GM18505 (cell line): ENCODE measurements at regions not wholly inside any gene's neighbourhood (a gene's known extent, or its start where the extent isn't known, plus 50 kb on each side); places are given as distances from the start of the nearest gene placed in this dataset.
A peak's percentile ranks its signal among the peaks of the same experiment; 100 is the strongest.

Experiments used
- ATAC-seq: cut with Tn5 transposase; IDR thresholded peaks from one replicate; pipeline ENCODE4 v1.9.1; 2021; ENCODE audit not compliant: unreplicated experiment
- POLR2A ChIP-seq: IDR thresholded peaks from 4 replicates; pipeline ENCODE4 v1.6.1; 2011; ENCODE audit warnings: borderline replicate concordance; ENCODE audit not compliant: insufficient read depth, insufficient read length; ENCODE audit errors: extremely low read depth

GRCh38 chr12:116354534-116354933 lies 77.0 kb upstream of the MED13L start:
- TF ChIP-seq POLR2A: no peak
- no peak for ATAC-seq

GRCh38 chr12:116354950-116355783 lies 77.7 kb upstream of the MED13L start:
- ATAC-seq: no peak
- no peak for TF ChIP-seq POLR2A

GRCh38 chr12:116358536-116358892 lies 81.0 kb upstream of the MED13L start:
- ATAC-seq: no peak
- TF ChIP-seq POLR2A: no peak

GRCh38 chr12:116358893-116359761 lies 81.6 kb upstream of the MED13L start:
- peak; percentile 62 for ATAC-seq

GRCh38 chr12:116360579-116361413 lies 83.3 kb upstream of the MED13L start:
- no peak for ATAC-seq
- TF ChIP-seq POLR2A: no peak

More at GRCh38 chr12:116358893-116359761, 81.6 kb upstream of the MED13L start:
- TF ChIP-seq POLR2A: no peak

- no peak for TF ChIP-seq POLR2A
- no peak for ATAC-seq
Measured at GRCh38 chr12:116361414-116362223, 84.1 kb upstream of the MED13L start.

GRCh38 chr12:116365114-116365513 lies 87.6 kb upstream of the MED13L start:
- no peak for ATAC-seq
- no peak for TF ChIP-seq POLR2A

GRCh38 chr12:116365606-116366455 lies 88.3 kb upstream of the MED13L start:
- no peak for ATAC-seq
- no peak for TF ChIP-seq POLR2A

GRCh38 chr12:116366456-116366776 lies 88.9 kb upstream of the MED13L start:
- ATAC-seq: no peak
- TF ChIP-seq POLR2A: no peak

- ATAC-seq: no peak
Measured at GRCh38 chr12:116366824-116367223, 89.3 kb upstream of the MED13L start.

GRCh38 chr12:116368196-116369194 lies 91.0 kb upstream of the MED13L start:
- no peak for ATAC-seq
- no peak for TF ChIP-seq POLR2A

More at GRCh38 chr12:116366824-116367223, 89.3 kb upstream of the MED13L start:
- no peak for TF ChIP-seq POLR2A

- no peak for TF ChIP-seq POLR2A
- ATAC-seq: no peak
Measured at GRCh38 chr12:116370004-116370404, 92.5 kb upstream of the MED13L start.
